Rectal smooth muscle tissue (tissue), 1 donor: ENCODE measurements at regions not wholly inside any gene's neighbourhood (a gene's known extent, or its start where the extent isn't known, plus 50 kb on each side); places are given as distances from the start of the nearest gene placed in this dataset.

ENCODE experiments used
- H3K27ac ChIP-seq: one replicate; pipeline ENCODE4 v1.7.0; 2013; ENCODE audit warnings: low read depth, low read length, inconsistent platforms
- H3K27me3 ChIP-seq: one replicate; pipeline ENCODE4 v1.7.0; 2013; ENCODE audit warnings: low read length; ENCODE audit not compliant: control insufficient read depth, insufficient read depth
- H3K36me3 ChIP-seq: one replicate; pipeline ENCODE4 v1.7.0; 2013; ENCODE audit warnings: low read length; ENCODE audit not compliant: control insufficient read depth, insufficient read depth
- H3K4me1 ChIP-seq: one replicate; pipeline ENCODE4 v1.7.0; 2013; ENCODE audit warnings: low read length; ENCODE audit not compliant: control insufficient read depth, insufficient read depth
- H3K4me3 ChIP-seq: one replicate; pipeline ENCODE4 v1.7.0; 2013; ENCODE audit warnings: low read length
- H3K9ac ChIP-seq: one replicate; pipeline ENCODE4 v1.7.0; 2013; ENCODE audit warnings: low read length

DNA sequence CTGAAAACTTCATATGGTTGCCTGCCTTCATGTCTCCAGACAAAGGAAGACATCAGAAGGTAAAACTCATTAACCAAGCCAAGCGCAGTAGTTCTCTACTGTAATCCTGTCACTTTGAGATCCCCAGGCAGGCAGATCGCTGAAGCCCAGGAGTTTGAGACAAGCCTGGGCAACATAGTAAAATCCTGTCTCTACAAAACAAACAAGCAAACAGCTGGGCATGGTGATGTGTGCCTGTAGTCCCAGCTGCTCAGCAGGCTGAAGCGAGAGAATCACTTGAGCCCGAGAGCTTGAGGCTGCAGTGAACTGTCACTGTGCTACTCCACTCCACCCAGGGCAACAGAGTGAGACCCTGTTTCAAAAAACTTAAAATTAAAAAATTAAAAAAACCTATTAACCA lies 467.4 kb upstream of the SORCS1 start:
- no peaks in the 10 kb centered on the region for H3K27me3 ChIP-seq
- H3K9ac ChIP-seq, result no peak overlapping the region
- H3K27ac ChIP-seq, result no peak overlapping the region
- H3K4me1 ChIP-seq, result no peaks in the 10 kb centered on the region
- H3K36me3 ChIP-seq, result no peaks in the 10 kb centered on the region
- H3K4me3 ChIP-seq, result no peak overlapping the region

DNA sequence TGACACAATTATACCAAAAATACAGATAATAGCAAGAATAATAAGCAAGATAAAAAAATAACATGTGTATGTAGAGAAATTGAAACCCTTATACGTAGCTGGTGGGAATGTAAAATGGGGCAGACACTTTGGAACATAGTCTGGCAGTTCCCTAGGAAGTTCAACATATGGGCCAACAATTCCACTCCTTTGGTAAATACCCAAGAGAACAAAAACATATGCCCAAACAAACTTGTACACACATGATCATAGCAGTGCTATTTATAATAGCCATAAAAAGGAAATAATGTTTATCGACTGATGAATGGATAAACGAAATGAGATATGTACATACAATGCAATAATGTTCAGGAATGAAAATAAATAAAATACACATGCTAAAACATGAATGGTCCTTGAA lies 462.4 kb upstream of the SORCS1 start:
- Histone ChIP-seq H3K4me3 (no peak overlapping the region), H3K4me1 (no peaks in the 10 kb centered on the region), H3K27me3 (no peaks in the 10 kb centered on the region), H3K27ac (no peak overlapping the region), H3K9ac (no peak overlapping the region), H3K36me3 (no peaks in the 10 kb centered on the region)

DNA sequence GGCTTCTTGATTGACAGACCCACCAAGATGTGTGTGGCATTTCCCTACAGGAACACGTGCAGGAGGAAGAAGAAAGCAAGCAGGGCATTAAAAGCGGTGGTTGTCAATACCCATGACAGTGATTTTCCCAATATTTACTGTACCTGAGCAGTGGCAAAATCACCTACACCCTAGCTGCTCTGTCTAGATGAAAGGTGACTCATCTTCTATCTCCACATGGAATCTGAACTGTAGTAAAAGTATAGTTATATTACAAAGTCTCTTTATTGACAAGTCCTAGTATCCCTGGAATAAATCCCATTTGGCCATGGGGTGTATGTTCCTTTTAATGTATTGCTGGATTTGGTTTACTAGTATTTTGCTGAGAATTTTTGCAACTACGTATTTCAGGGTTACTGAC lies 458.8 kb upstream of the SORCS1 start:
- Histone ChIP-seq H3K27ac (no peak overlapping the region), H3K4me3 (no peak overlapping the region), H3K4me1 (no peaks in the 10 kb centered on the region), H3K36me3 (no peaks in the 10 kb centered on the region), H3K27me3 (no peaks in the 10 kb centered on the region), H3K9ac (no peak overlapping the region)

DNA sequence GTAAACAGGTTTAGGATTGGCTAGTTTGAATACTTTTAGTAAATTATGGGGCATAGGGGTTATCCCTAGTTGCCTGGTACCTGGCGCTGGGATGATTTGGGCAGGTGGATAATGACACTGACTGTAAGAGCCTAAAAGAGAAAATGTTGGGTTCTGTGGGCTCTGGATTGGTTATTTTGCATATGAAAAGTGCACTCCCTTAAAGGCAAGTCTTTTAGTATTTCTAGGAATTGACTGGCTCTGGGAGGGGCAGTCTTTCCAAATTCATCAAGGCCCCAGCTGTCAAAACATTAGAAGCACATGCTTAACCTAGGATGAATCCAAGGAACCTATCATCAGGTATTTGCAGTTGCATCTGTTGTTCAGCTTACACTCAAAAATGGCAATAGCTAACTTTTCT lies 454.6 kb upstream of the SORCS1 start:
- no peak overlapping the region for H3K9ac ChIP-seq
- H3K27me3 ChIP-seq, result no peaks in the 10 kb centered on the region
- H3K4me1 ChIP-seq, result no peaks in the 10 kb centered on the region
- no peak overlapping the region for H3K27ac ChIP-seq
- no peaks in the 10 kb centered on the region for H3K36me3 ChIP-seq
- no peak overlapping the region for H3K4me3 ChIP-seq

DNA sequence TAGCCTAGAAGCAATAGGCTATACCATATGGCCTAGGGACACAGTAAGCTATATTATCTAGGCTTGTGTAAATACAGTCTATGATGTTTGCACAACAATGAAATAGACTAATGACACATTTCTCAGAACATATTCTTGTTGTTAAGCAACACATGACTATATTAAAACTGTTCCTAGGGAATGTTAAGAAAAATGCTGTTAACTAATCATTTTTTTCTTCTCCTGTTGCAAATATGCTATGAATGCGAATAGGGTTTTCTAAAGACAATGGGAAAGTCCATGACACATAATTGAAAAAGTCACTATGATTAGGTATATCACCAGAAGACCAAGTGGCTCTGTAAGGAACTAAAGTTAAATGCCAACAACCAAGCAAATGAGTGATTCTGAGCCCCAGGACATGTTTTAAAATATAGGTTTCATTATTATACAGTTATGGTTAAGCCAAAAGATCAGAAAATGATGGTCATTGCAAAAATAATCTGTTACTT lies 454.0 kb upstream of the SORCS1 start:
- H3K4me3 ChIP-seq, result no peak overlapping the region
- no peaks in the 10 kb centered on the region for H3K36me3 ChIP-seq
- H3K9ac ChIP-seq, result no peak overlapping the region
- H3K27ac ChIP-seq, result no peak overlapping the region
- no peaks in the 10 kb centered on the region for H3K4me1 ChIP-seq
- H3K27me3 ChIP-seq, result no peaks in the 10 kb centered on the region

DNA sequence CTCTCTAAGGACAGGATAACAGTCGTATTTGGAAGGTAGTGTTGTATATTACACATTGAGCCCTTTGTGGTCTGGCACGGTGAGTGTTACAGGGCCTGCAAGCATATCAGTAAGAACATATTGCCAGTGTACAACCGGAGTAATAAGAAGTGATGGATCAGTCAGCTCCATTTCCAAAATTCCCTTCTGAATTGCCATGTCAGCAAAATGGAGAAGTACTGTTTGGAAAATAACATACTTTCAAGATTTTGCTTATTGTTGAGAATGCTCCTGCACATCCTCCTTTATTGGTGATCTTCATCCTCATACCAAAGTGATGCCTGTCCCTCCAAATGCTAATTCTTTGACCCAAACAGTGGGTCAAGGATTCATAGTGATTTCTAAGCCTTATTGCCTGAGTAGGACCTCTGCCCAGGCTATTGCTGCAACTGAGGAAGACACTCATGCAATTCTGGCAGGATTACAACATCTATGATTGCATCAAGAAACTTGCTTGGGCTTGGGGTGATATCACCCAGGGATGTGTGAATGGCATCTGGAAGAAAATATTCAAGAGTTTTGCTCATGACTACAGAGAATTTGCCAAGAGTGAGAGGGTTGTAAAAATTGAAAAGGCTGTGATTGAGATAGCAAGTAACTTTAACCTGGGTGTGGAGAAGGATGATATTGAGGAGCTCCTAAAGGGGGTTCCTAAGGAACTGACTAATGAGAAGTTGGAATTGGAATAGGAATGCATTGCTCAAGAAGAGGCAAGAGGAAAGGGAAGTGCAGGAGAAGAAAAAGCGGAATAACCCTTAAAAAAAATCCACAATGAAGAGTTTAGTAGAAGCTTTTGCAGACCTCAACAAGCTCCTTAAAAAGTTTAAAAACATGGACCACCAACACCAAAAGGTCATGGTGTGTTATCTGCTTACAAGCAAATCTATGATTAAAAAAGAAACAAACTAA lies 452.2 kb upstream of the SORCS1 start:
- Histone ChIP-seq H3K27ac (no peak overlapping the region), H3K4me1 (no peaks in the 10 kb centered on the region), H3K4me3 (no peak overlapping the region), H3K36me3 (no peaks in the 10 kb centered on the region), H3K27me3 (no peaks in the 10 kb centered on the region), H3K9ac (no peak overlapping the region)

DNA sequence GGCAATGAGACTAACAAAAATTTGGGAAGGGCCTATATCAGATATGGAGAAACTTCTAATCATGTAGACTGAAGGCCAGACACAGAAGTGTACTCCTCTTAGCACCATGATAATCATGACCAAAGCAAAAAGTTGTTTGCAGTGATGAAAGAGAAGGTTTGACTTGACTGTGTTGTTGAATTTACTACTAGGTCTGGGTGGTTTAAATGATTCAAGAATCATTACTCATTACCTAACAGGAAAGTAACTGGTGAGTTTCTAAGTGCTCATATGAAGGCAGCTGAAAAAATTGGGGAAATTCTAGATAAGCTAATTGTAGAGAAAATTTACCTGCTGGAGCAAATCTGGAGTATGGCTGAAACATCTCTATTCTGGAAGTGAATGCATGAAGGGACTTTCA lies 451.5 kb upstream of the SORCS1 start:
- Histone ChIP-seq H3K27me3 (no peaks in the 10 kb centered on the region), H3K27ac (no peak overlapping the region), H3K4me3 (no peak overlapping the region), H3K4me1 (no peaks in the 10 kb centered on the region), H3K9ac (no peak overlapping the region), H3K36me3 (no peaks in the 10 kb centered on the region)

DNA sequence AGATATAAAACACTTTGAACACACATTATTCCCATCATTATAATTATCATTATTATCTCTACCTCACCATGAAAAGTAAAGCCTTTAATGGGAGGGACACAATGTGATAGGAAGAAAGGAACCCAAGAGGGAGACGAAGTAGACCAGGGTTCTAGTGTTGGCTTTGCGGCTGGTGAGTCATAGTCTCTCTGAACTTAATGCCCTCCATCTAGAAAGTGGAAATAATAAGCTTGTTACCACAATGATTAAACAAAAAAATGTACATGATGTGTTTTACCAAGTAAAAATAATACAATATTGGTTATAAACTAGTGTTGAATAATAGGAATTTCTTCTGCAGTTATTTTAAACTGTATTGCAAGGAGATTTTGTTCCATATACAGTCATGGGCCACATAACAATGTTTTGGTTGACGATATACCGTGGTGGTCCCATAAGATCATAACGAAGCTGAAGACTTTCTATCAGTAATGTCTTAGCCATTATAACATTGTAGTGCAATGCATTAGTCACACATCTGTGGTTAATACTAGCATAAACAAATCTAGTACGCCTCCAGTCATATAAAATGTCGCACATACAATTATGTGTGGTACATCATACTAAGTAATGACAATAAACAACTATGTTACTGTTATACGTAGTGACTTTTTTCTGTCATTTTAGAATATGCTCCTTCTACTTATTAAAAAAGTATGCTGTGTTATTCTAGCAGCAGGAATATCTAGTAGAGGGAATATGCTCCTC lies 450.6 kb upstream of the SORCS1 start:
- Histone ChIP-seq H3K27ac (no peak overlapping the region), H3K4me3 (no peak overlapping the region), H3K36me3 (no peaks in the 10 kb centered on the region), H3K4me1 (no peaks in the 10 kb centered on the region), H3K9ac (no peak overlapping the region), H3K27me3 (no peaks in the 10 kb centered on the region)

DNA sequence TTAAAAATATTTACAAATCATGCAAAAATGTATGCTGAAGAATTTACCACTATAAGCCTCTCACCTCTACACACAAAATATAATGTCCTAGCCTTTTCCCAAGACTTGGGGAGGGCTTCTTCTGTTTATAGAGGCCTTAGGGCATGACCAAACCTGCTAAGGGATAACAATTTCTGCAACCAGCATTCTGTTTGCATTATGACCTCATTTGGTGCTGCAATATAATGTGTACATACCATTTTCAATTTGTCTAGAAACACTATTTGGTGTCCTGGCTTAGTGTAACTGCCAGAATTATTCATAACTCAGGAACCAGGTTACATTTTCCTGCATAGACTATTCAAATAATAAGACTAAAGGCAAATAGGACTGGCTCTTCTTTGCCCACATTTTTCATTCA lies 446.6 kb upstream of the SORCS1 start:
- H3K9ac ChIP-seq, result no peak overlapping the region
- H3K27ac ChIP-seq, result no peak overlapping the region
- H3K36me3 ChIP-seq, result no peaks in the 10 kb centered on the region
- no peaks in the 10 kb centered on the region for H3K27me3 ChIP-seq
- no peak overlapping the region for H3K4me3 ChIP-seq
- no peaks in the 10 kb centered on the region for H3K4me1 ChIP-seq

DNA sequence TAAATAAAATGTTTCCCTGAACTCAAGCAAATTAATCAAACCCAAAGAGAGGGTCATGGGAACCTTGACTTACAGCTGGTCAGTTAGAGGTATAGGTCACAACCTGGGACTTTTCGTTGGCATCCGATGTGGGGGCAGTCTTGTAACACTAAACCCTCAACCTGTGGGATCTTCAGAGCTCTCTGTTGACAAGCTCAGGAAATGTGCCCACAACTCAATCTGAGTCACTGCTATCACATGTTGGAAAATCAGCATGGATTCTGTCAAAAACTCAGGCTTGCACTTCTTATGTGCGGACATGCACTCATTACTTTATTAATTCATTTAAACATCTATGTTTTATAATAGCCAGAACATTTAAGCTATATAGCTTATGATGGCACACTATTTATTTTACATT lies 424.6 kb upstream of the SORCS1 start:
- Histone ChIP-seq H3K4me1 (no peaks in the 10 kb centered on the region), H3K9ac (no peak overlapping the region), H3K4me3 (no peak overlapping the region), H3K27ac (no peak overlapping the region), H3K27me3 (no peaks in the 10 kb centered on the region), H3K36me3 (no peaks in the 10 kb centered on the region)

DNA sequence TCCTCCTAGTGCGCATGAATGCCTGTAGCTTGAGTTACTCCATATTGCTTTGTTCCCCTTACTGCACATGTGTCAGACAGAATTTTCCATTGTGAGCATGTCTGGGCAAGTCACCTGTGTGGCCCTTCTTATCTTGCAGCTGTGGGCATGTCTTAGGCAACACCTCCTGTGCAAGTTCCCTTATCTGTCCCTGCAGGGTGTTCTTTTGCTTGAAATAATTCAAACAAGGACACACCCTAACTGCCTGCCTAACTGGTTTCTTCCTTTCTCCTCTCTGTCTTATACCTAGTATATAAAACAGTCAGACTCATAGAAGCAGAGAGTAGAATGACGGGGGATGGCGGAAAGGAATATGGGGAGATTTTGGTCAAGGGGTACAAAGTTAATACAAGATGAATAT lies 421.1 kb upstream of the SORCS1 start:
- Histone ChIP-seq H3K4me3 (no peak overlapping the region), H3K36me3 (no peaks in the 10 kb centered on the region), H3K9ac (no peak overlapping the region)

DNA sequence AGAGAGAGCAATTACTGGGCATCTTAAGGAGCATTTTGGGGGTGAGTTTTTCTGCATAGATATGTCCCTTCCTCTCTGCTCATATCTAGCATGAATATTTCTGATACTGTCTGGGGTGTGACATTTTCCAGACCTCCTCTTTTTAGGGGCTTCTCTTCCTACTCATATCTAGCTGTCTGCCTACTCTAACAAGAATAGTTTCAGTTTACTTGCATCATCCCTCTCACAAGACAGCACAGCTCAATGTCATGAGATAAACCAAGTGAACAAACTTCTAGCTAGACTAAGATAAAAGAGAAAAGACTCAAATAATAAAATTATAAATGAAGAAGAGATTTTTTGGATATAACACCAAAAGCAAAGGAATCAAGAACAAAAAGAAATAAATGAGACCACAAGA lies 419.5 kb upstream of the SORCS1 start:
- Histone ChIP-seq H3K27ac (no peak overlapping the region), H3K9ac (no peak overlapping the region), H3K4me3 (no peak overlapping the region), H3K36me3 (no peaks in the 10 kb centered on the region), H3K27me3 (no peaks in the 10 kb centered on the region), H3K4me1 (no peaks in the 10 kb centered on the region)

More for the DNA sequence above, 421.1 kb upstream of the SORCS1 start:
- H3K27me3 ChIP-seq, result no peaks in the 10 kb centered on the region
- no peaks in the 10 kb centered on the region for H3K4me1 ChIP-seq
- no peak overlapping the region for H3K27ac ChIP-seq
